ENCODE measurements at regions not wholly inside any gene's neighbourhood (a gene's known extent, or its start where the extent isn't known, plus 50 kb on each side); places are given as distances from the start of the nearest gene placed in this dataset.

DNA sequence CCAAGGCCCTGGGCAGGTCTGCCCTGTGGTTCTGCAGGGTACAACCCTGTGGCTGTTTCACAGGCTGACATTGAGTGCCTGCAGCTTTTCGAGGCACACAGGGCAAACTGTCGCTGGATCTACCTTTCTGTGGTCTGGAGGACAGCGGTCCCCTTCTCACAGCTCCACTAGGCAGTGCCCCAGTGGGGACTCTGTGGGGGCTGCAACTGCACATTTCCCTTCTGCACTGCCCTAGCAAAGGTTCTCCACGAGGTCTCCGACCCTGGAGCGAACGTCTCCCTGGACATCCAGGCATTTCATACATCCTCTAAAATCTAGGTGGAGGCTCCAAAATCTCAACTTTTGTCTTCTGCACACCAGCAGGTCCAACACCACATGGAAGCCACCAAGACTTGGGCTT, 1645.2 kb upstream of the CDH6 start:
- Histone ChIP-seq H4K20me1 (ENCODE audit: insufficient read depth, low read length) (no peaks in the 10 kb centered on the region), H3K36me3 (ENCODE audit: insufficient read depth, low read length) (no peaks in the 10 kb centered on the region), H3K79me2 (ENCODE audit: insufficient read depth, low read depth, low read length) (no peaks in the 10 kb centered on the region), H2AFZ (ENCODE audit: low read length) (no peak overlapping the region), H3K27ac (ENCODE audit: low read depth, low read length, poor library complexity, severe bottlenecking) (no peak overlapping the region), H3K9me2 (ENCODE audit: insufficient read depth, low read length) (no peaks in the 10 kb centered on the region), H3K4me2 (ENCODE audit: low read length) (no peak overlapping the region), H3K4me1 (ENCODE audit: insufficient read depth, low read length, poor library complexity, severe bottlenecking) (no peaks in the 10 kb centered on the region), H3K9me3 (ENCODE audit: low read length) (0 out of 2 replicates have a peak, but pooled peaks cover 5% of the 10 kb centered on the region), H3K4me3 (ENCODE audit: low read depth, low read length, poor library complexity, severe bottlenecking) (no peak overlapping the region)
- DNase-seq (ENCODE audit: low spot score), result no peak
- no peak for TF ChIP-seq EZH2phosphoT487 (IDR thresholded peaks at IDR 0.05; ENCODE audit: borderline replicate concordance, low read depth, low read length)
- TF ChIP-seq CTCF (conservative IDR thresholded peaks at IDR 0.05; ENCODE audit: low read length), result no peak
- ChIA-PET CTCF (ENCODE audit: unreplicated experiment) (no interaction called here), POLR2A (no interaction called here)
- BruUV-seq (replicated peaks), result no TSS peak
- intact Hi-C loops (cut with micrococcal nuclease; ENCODE audit: unreplicated experiment), result no loop called here

GRCh38 chr5:29547236-29547865, 1646.1 kb upstream of the CDH6 start:
- Histone ChIP-seq H3K4me3 (ENCODE audit: low read depth, low read length, poor library complexity, severe bottlenecking) (no peak overlapping the region), H4K20me1 (ENCODE audit: insufficient read depth, low read length) (no peaks in the 10 kb centered on the region), H3K9me3 (ENCODE audit: low read length) (0 out of 2 replicates have a peak, but pooled peaks cover 5% of the 10 kb centered on the region), H3K4me2 (ENCODE audit: low read length) (no peak overlapping the region), H3K27ac (ENCODE audit: low read depth, low read length, poor library complexity, severe bottlenecking) (no peak overlapping the region), H3K4me1 (ENCODE audit: insufficient read depth, low read length, poor library complexity, severe bottlenecking) (no peaks in the 10 kb centered on the region), H2AFZ (ENCODE audit: low read length) (no peak overlapping the region), H3K9me2 (ENCODE audit: insufficient read depth, low read length) (no peaks in the 10 kb centered on the region), H3K36me3 (ENCODE audit: insufficient read depth, low read length) (no peaks in the 10 kb centered on the region), H3K79me2 (ENCODE audit: insufficient read depth, low read depth, low read length) (no peaks in the 10 kb centered on the region)
- intact Hi-C loops (cut with micrococcal nuclease; ENCODE audit: unreplicated experiment), result no loop called here
- ChIA-PET CTCF (ENCODE audit: unreplicated experiment) (no interaction called here), POLR2A (no interaction called here)
- BruUV-seq (replicated peaks), result no TSS peak
- no peak for DNase-seq (ENCODE audit: low spot score)
- no peak for TF ChIP-seq EZH2phosphoT487 (IDR thresholded peaks at IDR 0.05; ENCODE audit: borderline replicate concordance, low read depth, low read length)

DNA sequence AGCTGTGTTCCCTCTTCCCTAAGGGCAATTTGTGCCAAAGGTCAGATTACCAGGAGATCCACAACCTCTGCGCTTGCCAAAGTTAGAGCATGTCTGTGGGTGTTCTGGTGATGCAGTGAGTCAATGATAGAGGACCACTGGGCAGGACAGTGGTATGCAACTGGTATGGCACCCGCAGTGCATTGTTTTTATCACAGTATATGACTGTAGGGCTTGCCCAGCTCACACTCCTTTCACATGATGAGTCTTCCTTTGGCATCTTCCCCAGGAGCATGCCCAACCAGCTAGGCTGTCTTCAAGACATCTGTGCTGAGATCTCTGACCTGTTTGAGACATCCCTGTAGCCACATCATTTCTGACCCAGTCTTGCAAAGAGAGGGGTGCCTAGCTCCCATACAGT, 1650.0 kb upstream of the CDH6 start:
- CTCF ChIA-PET (ENCODE audit: unreplicated experiment), result no interaction called here
- BruUV-seq (replicated peaks), result no TSS peak

More for the DNA sequence above, 1650.0 kb upstream of the CDH6 start:
- Histone ChIP-seq H3K9me3 (ENCODE audit: low read length) (0 out of 2 replicates have a peak, but pooled peaks cover 5% of the 10 kb centered on the region), H3K27ac (ENCODE audit: low read depth, low read length, poor library complexity, severe bottlenecking) (no peak overlapping the region), H3K4me3 (ENCODE audit: low read depth, low read length, poor library complexity, severe bottlenecking) (no peak overlapping the region), H3K79me2 (ENCODE audit: insufficient read depth, low read depth, low read length) (no peaks in the 10 kb centered on the region), H4K20me1 (ENCODE audit: insufficient read depth, low read length) (no peaks in the 10 kb centered on the region), H2AFZ (ENCODE audit: low read length) (no peak overlapping the region), H3K4me2 (ENCODE audit: low read length) (no peak overlapping the region), H3K9me2 (ENCODE audit: insufficient read depth, low read length) (no peaks in the 10 kb centered on the region), H3K36me3 (ENCODE audit: insufficient read depth, low read length) (no peaks in the 10 kb centered on the region), H3K4me1 (ENCODE audit: insufficient read depth, low read length, poor library complexity, severe bottlenecking) (no peaks in the 10 kb centered on the region)
- POLR2A ChIA-PET, result interaction anchor here (0.6 kb wide), 1 partner anchor 496 kb away, joined by 3 read pairs; no protein-coding TSS in a partner anchor
- intact Hi-C loops (cut with micrococcal nuclease; ENCODE audit: unreplicated experiment), result no loop called here
- DNase-seq (ENCODE audit: low spot score), result no peak
- TF ChIP-seq CTCF (conservative IDR thresholded peaks at IDR 0.05; ENCODE audit: low read length), result no peak
- TF ChIP-seq EZH2phosphoT487 (IDR thresholded peaks at IDR 0.05; ENCODE audit: borderline replicate concordance, low read depth, low read length), result no peak

All from OCI-LY7 (cell line).